ENCODE measurements at regions not wholly inside any gene's neighbourhood (a gene's known extent, or its start where the extent isn't known, plus 50 kb on each side); places are given as distances from the start of the nearest gene placed in this dataset.

- no peaks in the 10 kb centered on the region for H3K27me3 ChIP-seq (ENCODE audit: insufficient read depth in 3 of 3, low read length in 2 of 3)
- DNase-seq (no peak), ATAC-seq (no peak)
- H3K9me3 ChIP-seq: no peaks in the 10 kb centered on the region
- no peaks in the 10 kb centered on the region for H3K36me3 ChIP-seq (ENCODE audit: insufficient read depth in 1 of 2, low read depth in 1 of 2)
- H3K4me3 ChIP-seq: no peak overlapping the region
- WGBS, 3 donors: 98 to 100% (median 100%) methylated on average over 1 of the region's 1 CpG
- H3K4me1 ChIP-seq: peaks cover 12% of the 10 kb centered on the region
- intact Hi-C loops (cut with DNase I): loop anchor here in 1 of 2 donors (5.0 kb wide), 1 partner anchor 57 kb away; the partner anchor contains the start of gene TENT5A
- TF ChIP-seq CTCF (IDR thresholded peaks at IDR 0.05): no peak
- H3K27ac ChIP-seq: no peak overlapping the region
Measured at GRCh38 chr6:81694855-81695254, 57.6 kb downstream of the TENT5A start.

- intact Hi-C loops (cut with DNase I): no loop called here
Measured at GRCh38 chr6:81694207-81694606, 58.3 kb downstream of the TENT5A start.

GRCh38 chr6:81693266-81693665, 59.2 kb downstream of the TENT5A start:
- H3K27me3 ChIP-seq (ENCODE audit: insufficient read depth in 3 of 3, low read length in 2 of 3): no peaks in the 10 kb centered on the region
- peaks cover 12% of the 10 kb centered on the region for H3K4me1 ChIP-seq
- no peak overlapping the region for H3K4me3 ChIP-seq
- no peaks in the 10 kb centered on the region for H3K36me3 ChIP-seq (ENCODE audit: insufficient read depth in 1 of 2, low read depth in 1 of 2)
- TF ChIP-seq CTCF (IDR thresholded peaks at IDR 0.05): no peak
- ATAC-seq (no peak), DNase-seq (no peak)
- no peak overlapping the region for H3K27ac ChIP-seq
- no peaks in the 10 kb centered on the region for H3K9me3 ChIP-seq
- intact Hi-C loops (cut with DNase I): no loop called here
- 41 to 64% (median 47%) methylated on average over 4 of the region's 4 CpGs for WGBS, 3 donors

More at GRCh38 chr6:81694207-81694606, 58.3 kb downstream of the TENT5A start:
- peaks cover 12% of the 10 kb centered on the region for H3K4me1 ChIP-seq
- 88 to 90% (median 90%) methylated on average over 2 of the region's 2 CpGs for WGBS, 3 donors
- no peaks in the 10 kb centered on the region for H3K9me3 ChIP-seq
- ATAC-seq (no peak), DNase-seq (no peak)
- no peak overlapping the region for H3K4me3 ChIP-seq
- no peak for TF ChIP-seq CTCF (IDR thresholded peaks at IDR 0.05)
- H3K27me3 ChIP-seq (ENCODE audit: insufficient read depth in 3 of 3, low read length in 2 of 3): no peaks in the 10 kb centered on the region
- no peak overlapping the region for H3K27ac ChIP-seq
- H3K36me3 ChIP-seq (ENCODE audit: insufficient read depth in 1 of 2, low read depth in 1 of 2): no peaks in the 10 kb centered on the region

- H3K36me3 ChIP-seq (ENCODE audit: insufficient read depth in 1 of 2, low read depth in 1 of 2): no peaks in the 10 kb centered on the region
- H3K9me3 ChIP-seq: no peaks in the 10 kb centered on the region
- DNase-seq: no peak
- H3K4me3 ChIP-seq: no peak overlapping the region
- no peaks in the 10 kb centered on the region for H3K4me1 ChIP-seq
- no peak overlapping the region for H3K27ac ChIP-seq
- TF ChIP-seq CTCF (IDR thresholded peaks at IDR 0.05): no peak
- no peaks in the 10 kb centered on the region for H3K27me3 ChIP-seq (ENCODE audit: insufficient read depth in 3 of 3, low read length in 2 of 3)
- WGBS, 3 donors: 88 to 99% (median 94%) methylated on average over 1 of the region's 1 CpG
- ATAC-seq: no peak
- intact Hi-C loops (cut with DNase I): no loop called here
Measured at GRCh38 chr6:81690073-81690472, 62.4 kb downstream of the TENT5A start.

GRCh38 chr6:81689580-81689979, 62.9 kb downstream of the TENT5A start:
- TF ChIP-seq CTCF (IDR thresholded peaks at IDR 0.05): no peak

More at GRCh38 chr6:81689580-81689979, 62.9 kb downstream of the TENT5A start:
- H3K4me3 ChIP-seq: no peak overlapping the region
- no peak overlapping the region for H3K27ac ChIP-seq
- 55 to 77% (median 56%) methylated on average over 3 of the region's 3 CpGs for WGBS, 3 donors
- no peaks in the 10 kb centered on the region for H3K4me1 ChIP-seq
- ATAC-seq (no peak), DNase-seq (no peak)
- H3K27me3 ChIP-seq (ENCODE audit: insufficient read depth in 3 of 3, low read length in 2 of 3): no peaks in the 10 kb centered on the region
- no peaks in the 10 kb centered on the region for H3K36me3 ChIP-seq (ENCODE audit: insufficient read depth in 1 of 2, low read depth in 1 of 2)
- H3K9me3 ChIP-seq: no peaks in the 10 kb centered on the region
- intact Hi-C loops (cut with DNase I): no loop called here

Measured in psoas muscle (tissue), 7 donors.